ENCODE measurements at regions not wholly inside any gene's neighbourhood (a gene's known extent, or its start where the extent isn't known, plus 50 kb on each side); places are given as distances from the start of the nearest gene placed in this dataset.
A peak's percentile ranks its signal among the peaks of the same experiment; 100 is the strongest.
"Not testable (repeated sequence)": the region's sequence is repeated elsewhere in the genome, so short reads cannot be mapped to it uniquely, and the experiment has no call there.

DNA sequence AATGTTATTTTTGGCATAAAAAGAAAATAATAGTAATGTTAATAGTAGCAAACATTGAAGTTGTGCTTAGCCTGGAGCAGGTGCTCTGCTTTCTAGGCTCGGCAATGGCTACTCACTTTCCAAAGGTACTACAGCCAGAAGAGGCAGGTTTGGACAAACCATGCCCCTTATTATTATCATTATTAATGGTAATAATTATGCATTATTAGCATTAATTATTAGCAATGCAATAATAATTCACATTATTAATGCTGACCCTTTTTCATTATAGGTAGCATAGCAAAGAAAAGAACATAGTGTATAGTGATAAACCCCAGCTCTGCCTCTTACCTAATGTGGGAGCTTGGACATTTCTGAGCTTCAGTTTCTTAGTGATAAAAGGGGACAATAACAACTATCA is 171.4 kb downstream of the EDEM1 start:
- DNase-seq: no peak

DNA sequence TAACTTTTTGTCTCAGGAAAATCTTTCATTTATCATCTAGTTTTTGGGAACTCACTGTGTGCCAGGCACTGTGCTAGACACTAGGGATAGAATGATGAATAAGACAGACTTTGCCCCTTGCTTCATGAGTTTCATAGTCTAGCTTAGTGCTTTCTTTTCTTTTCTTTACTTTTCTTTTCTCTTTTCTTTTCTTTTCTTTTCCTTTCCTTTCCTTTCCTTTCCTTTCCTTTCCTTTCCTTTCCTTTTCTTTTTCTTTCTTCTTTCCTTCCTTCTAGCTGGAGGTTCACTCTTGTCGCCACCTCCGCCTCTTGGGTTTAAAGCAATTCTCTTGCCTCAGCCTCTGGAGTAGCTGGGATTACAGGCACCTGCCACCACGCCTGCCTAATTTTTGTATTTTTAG is 172.9 kb downstream of the EDEM1 start:
- DNase-seq: no peak

DNA sequence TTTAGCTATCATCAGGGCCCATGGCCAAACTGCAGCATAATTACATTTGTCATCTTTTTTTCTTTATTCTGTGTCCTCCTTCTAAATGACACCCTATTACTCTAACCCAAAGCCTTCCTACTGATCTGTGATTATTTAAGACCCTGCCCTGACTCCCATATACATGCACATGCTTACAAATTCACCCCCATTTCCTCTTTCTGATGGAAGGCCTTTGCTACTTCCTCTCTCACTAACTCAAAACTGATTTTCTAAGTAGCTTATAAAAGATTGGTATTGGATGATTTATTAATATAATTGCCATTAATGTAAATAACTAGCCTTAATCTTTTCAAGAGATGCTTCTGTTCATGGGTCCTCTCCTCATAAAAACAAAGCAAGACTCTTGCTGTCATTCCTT is 179.2 kb downstream of the EDEM1 start:
- no peak for DNase-seq

DNA sequence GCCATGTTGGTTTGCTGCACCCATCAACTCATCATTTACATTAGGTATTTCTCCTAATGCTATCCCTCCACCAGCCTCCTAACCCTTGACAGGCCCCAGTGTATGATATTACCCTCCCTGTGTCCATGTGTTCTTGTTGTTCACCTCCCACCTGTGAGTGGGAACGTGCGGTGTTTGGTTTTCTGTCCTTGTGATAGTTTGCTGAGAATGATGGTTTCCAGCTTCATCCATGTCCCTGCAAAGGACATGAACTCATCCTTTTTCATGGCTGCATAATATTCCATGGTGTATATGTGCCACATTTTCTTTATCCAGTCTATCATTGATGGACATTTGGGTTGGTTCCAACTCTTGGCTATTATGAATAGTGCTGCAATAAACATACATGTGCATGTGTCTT is 184.0 kb downstream of the EDEM1 start:
- not testable (repeated sequence) for DNase-seq

DNA sequence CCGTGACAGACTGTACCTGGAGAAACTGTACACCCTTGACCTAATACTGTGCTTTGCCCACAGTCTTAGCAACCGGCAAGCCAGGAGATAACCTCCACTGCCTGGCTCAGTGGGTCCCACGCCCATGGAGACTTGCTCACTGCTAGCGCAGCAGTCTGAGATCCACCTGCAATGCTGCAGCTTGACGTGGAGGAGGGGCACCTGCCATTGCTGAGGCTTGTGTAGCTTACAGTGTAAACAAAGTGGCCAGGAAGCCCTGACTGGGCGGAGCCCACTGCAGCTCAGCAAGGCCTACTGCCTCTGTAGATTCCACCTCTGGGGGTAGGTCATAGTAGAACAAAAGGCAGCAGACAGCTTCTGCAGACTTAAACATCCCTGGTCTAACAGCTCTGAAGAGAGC is 189.3 kb downstream of the EDEM1 start:
- no peak for DNase-seq

DNA sequence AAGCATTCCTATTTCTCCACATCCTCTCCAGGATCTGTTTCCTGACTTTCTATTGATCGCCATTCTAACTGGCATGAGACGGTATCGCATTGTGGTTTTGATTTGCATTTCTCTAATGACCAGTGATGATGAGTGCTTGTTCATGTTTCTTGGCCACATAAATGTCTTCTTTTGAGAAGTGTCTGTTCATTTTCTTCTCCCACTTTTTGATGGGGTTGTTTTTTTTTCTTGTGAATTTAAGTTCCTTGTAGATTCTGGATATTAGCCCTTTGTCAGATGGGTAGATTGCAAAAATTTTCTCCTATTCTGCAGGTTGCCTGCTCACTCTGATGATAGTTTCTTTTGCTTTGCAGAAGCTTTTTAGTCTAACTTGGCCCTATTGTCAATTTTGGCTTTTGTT is 191.8 kb downstream of the EDEM1 start:
- DNase-seq: not testable (repeated sequence)

DNA sequence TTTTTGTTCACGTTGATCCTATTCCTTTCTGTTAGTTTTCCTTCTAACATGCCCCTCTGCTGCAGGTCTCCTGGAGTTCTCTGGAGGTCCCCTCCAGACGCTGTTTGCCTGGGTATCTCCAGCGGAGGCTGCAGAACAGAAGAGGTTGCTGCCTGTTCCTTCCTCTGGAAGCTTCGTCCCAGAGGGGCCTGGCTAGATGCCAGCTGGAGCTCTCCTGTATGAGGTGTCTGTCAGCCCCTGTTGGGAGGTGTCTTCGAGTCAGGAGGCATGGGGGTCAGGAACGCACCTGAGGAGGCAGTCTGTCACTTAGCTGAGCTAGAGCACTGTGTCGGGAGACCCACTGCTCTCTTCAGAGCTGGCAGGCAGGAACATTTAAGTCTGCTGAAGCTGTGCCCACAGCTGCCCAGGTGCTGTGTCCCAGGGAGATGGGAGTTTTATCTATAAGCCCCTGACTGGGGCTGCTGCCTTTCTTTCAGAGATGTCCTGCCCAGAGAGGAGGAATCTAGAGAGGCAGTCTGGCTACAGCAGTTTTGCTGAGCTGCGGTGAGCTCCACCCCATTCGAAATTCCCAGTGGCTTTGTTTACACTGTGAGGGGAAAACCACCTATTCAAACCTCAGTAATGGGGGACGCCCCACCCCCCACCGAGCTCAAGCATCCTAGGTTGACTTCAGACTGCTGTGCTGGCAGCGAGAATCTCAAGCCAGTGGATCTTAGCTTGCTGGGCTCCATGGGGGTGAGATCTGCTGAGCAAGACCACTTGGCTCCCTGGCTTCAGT is 196.2 kb downstream of the EDEM1 start:
- DNase-seq: not testable (repeated sequence)

DNA sequence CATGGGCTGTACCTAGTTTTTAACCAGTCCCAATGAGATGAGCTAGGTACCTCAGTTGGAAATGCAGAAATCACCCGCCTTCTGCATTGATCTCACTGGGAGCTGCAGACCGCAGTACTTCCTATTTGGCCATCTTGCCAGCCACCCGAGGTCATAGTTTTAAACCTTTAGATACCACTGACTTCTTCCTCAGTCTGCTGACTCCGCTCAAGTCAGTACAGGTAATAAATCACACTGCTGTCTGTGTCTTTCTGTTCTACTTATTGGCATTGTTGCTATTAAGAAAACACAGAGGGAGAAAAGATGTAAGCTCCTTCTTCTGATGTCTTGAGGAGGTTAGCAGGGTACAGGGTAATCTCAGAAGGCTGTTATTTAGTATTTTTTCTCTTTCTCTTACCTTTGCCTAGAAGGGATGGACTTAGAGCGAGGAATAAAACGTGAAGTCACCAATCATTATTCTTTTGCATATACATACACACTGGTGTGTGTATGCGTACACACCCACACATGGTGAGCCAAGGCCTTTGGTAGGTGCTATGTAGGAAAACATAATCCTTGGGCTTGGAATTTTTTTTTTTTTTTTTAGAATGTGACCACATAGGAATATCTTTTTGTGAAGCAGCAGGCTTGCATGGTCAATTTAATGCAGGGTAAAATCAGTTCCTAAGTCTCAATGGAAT is 197.2 kb downstream of the EDEM1 start:
- no peak for DNase-seq

DNA sequence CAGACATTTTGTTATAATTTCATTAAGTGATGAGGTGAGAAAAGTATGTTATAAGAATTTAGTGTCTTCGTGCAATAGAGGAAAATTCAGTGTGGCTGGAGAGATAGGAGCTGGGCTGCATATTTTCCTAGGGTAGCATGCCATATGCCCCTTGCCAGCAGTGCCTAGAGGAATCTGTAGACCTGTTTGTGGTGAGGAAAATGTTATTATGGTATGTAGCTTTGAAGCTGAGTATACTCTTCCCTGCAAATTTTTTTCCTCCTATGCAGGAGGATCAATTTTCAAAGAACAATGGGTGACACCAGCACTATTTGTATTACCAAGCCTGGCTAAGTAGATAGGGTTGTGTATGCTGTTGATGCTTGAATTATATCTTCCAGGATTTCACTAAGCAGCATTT is 200.6 kb downstream of the EDEM1 start:
- DNase-seq: no peak

DNA sequence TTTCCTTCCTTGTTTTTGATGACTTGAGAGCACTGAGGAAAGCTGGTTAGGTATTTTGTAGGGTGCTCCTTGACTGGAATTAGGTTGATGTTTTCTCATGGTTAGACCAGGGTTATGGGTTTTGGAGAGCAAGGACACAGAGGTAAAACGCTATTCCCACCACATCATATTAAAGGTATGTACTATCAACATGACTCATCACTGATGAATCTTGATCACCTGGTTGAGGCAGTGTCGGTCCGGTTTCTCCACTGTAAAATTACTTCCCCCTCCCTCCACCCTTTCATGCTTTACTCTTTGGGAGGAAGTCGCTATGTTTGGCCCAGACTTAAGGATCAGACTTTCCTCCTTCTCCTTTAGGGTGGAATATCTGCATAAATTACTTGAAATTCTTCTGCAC is 201.6 kb downstream of the EDEM1 start:
- DNase-seq: no peak

DNA sequence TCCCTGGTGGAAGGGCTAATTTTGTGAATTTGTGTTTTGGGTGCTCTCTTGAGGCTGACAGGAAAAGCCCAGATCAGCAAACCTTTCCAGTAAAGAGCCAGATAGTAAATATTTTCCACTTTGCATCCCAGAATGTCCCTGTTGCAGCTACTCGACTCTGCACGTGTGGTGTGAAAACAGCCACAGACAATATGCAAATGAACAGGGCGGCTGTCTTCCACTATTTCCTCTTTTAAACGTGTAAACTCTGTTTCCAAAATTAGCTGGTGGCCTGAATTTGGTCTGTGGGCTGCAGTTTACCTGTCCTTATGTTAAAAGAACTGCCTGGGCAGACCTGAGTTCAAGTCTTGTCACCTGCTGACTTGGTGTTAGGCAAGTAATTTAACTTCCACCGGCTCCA is 202.7 kb downstream of the EDEM1 start:
- no peak for DNase-seq

DNA sequence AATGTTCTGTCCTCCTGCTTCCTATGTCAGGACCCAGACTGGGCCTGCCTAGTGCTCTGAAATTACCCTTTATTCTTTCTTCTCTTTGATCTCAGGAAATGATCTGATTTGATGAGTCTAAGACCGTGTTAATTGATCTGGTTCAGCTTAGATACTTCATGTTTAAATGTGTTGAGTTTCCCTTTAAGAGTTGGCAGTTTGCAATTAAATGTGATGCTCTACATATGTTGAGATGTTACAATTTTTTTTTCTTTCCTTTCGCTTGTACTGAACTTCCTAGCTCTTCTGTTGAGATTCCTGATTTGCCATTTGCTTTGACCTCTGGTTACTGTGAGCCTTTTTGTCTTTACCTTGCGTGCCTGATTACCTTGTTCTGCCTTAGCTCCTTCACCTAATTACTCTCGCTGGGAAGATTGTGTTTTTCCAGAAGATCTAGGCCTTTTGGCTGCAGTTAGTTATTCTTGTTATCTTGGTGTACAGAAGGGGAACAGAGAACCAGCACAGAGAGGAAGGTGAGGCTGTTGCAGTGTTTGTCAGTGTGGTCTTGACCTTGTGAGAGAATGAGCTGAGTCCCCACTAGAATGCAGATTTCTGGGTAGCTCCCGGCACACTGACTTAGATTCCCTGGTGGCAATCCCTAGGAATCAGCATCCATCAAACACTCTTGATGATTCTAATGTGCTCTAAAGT is 203.6 kb downstream of the EDEM1 start:
- no peak for DNase-seq

DNA sequence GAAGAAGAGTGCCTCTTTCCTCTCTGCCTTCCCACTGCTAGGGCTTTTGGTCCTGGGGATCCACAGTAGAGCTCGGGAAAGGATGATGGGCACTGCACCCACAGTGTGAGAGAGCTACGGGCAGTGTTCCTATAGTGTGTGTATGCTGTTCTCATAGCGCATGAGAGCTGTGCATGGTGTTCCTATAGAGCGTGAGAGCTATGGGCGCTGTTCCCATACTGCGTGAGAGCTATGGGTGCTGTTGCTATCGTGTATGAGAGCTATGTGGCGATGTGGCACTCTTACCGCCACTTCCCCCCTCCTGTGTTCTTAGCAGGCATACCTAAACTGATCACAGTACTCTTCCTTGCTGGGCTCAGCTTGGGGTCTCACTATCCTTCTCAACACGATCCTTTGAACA is 213.5 kb downstream of the EDEM1 start:
- DNase-seq: no peak

DNA sequence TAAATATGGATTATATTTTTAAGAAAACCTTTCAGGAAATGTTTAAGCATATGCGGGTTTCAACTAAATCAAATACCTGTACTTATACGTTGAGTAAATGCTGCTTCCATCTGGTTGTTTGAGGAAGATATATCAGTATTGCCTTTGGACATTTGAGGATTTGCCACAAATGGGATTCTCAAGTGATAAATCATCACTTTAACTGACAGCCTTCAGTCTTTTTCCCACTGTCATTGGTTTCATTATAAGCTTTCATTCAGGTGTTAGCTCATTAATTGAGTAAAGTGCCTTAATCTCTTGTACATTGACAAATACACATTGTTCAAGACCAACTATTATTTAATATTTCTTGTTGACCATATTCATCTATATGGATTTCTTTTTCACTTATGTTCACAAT is 217.2 kb downstream of the EDEM1 start:
- no peak for DNase-seq

DNA sequence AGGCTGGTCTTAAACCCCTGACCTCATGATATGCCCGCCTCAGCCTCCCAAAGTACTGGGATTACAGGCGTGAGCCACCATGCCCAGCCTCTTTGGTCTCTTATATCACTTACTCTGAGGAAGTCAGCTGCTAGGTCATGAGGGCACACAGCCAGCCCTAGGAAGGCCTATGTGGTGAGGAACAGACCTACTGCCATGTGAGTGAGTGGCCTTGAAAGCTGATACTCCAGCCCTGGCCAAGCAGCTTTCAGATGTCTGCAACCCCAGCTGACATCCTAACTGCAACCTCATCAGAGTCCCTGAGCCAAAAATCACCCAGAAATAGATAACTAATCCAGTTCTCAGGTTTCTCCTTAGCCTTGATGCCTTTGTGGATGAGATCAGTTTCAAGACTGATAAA is 224.3 kb downstream of the EDEM1 start:
- DNase-seq: no peak

DNA sequence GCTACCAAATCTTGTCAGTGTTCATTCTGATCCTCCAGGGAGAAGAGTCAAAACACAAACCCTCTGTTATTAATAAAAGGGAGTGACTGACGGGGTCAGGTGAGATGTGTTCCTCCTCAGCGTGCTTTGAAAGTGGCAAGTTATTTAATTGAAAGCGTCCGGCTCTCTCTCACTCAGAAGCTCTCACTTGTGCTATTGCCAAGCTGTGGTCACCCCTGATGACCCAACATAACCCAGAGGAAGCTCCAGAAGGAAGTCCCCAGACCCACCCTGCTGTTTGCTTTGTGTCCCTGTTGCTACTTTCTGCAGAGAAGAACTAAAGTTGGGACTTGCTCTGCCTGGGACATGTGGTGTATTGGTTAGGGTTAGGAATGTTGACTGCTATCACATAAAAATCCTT is 235.6 kb downstream of the EDEM1 start:
- DNase-seq: no peak

DNA sequence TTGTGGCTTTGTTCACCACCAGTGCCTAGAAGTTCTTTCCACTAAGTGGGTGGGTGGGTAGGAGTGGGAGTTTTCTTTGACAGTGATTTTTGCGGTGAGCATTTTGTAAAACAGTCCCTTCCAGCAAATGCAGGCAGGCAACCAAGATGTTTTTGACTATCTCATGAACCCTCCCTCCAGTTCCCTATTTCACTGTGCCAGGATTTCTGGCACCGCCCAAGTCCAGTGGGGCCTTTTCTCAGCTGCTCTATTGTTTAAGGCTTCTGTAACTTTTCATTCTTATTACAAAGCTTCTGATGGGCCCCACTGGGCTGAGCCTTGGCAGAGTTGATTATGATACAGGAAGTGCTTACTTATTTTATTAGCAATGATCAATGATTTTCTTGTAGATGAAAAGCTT is 236.0 kb downstream of the EDEM1 start:
- DNase-seq: no peak

DNA sequence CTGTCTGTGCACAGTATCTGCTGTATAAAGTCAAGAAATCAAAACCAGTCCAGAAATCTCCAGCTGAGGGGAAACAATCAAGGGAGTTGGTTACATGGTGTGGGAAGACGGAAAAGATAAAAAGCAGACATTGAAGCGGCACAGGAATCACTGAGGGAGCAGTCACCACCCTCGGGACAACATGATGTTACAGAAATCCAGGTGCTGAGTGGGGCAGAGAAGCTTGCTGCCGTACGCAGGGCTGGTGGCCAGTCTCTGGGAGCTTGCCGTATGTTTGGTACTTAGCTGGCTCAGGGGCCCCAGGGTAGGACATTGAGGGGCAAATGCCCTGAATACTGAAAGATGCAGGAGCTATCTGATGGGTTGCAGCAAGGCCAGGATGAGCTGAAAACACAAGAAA is 237.9 kb downstream of the EDEM1 start:
- no peak for DNase-seq

DNA sequence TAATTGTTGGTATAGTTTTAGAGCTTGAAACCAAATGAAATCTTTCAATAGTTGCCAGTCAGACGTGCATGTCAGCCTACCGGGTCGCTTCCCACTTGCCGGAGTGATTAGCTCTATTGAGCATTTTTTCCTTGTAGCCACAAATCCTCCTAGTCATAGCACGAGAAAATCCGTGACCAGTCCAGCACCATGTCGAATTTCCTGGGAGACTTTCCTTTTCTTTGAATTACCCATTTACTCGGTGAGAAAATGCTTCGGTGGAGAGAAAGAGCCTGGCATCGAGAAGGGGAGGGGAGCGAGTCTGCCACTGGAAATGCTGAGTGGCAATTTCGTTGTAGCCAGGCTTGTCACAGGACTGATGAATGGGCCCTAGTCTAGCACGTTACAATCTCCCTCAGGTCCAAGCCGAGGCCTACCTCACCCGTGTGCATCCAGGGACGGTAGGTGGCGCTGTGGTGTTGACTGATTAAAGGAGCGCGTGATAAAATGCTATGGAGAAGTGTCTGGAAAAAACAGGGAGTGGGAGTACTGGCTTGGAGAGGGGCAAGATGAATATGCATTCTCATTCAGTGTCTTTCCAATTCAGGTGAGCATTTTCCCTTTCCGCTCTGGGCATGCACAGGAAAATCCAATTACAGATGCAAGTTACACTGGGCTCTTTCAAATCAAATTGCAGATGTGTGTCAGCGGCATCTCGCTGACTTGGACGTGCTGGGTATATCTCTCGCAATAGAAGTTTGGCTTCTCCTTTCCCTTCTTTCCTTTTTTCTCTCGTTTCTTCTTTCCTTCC is 238.8 kb downstream of the EDEM1 start:
- DNase-seq: peak; percentile 37

DNA sequence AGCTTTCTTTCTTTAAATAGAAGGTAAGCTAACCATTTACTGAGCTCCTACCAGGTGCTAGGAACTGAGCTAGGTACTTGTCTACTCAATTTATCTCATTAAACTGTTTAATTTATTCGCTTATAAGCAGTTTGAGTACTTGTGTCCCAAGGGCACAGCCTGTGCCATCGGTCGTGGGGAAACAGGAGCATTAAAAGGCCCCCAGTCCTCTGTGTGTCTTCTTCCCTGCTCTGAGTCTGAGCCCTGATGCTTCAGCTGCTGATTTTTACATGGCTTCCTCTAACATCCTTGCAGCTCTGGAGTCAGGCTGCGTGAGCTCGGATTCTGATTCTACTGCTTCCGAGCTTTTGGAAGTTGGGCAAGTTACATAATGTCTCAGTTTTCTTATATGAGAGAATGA is 239.5 kb downstream of the EDEM1 start:
- DNase-seq: no peak

DNA sequence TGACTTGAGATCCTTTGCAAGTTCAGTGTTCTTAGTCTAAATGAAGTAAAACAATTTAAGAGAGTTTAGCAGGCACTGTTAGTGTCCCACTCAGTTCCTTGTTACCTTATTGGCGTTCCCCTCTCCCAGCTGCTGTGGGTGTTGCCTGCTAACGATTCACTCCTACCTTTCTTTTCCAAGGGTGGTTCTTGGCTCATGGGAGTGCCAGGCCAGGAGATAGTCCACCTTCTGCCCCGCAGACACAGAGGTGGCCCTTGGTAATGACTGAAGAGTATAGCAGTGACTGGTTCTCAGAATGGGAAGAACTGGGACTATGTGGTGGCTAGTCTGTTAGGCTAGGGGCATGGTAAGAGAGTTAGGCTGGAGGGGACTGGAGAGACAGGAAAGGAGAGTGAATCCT is 240.4 kb downstream of the EDEM1 start:
- DNase-seq: no peak

DNA sequence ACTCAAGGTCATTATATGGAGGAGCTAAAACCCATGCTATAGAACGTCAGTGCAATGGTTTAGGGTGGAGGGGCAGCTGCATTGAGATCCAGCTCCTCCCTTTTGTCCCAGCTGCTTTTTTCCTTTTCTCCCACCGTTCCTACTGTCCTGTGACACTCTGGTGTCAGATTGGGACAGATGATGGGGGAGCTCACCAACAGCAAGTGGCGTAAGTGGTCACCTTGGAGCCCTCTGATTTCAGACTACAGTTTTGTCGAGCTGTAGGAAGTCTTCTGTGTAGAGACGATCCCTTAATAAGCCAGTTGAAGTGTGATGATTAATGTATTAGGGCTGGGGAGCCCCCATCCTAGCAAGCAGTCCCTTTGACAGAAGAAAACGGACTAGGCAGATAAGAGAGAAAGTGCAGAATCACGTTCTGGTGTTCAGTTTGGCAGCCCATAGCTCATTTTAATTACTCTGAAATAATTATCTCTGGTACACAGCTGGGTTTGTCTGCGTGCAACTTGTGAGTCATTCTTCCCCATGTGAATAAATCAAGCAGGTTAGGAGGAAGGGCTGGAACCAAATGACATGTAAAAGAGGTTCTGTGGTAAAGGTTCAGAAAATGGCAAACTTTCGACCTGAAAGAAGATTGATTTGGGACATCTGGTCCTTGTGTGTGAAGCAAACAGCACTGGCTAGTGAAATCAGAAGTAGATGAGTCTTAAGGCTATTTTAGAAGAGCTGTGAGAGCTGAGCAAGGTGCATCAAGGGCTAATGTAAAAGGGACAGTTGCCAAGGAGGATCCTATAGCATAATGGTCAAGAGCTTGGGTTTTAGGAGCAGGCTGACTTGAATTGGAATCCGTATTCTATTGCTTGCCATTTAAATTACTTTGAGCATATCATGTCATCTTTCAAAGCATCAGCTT is 241.4 kb downstream of the EDEM1 start:
- peak; percentile 11 for DNase-seq
